ENCODE measurements at regions not wholly inside any gene's neighbourhood (a gene's known extent, or its start where the extent isn't known, plus 50 kb on each side); places are given as distances from the start of the nearest gene placed in this dataset.
"Not testable (repeated sequence)": the region's sequence is repeated elsewhere in the genome, so short reads cannot be mapped to it uniquely, and the experiment has no call there.

DNA sequence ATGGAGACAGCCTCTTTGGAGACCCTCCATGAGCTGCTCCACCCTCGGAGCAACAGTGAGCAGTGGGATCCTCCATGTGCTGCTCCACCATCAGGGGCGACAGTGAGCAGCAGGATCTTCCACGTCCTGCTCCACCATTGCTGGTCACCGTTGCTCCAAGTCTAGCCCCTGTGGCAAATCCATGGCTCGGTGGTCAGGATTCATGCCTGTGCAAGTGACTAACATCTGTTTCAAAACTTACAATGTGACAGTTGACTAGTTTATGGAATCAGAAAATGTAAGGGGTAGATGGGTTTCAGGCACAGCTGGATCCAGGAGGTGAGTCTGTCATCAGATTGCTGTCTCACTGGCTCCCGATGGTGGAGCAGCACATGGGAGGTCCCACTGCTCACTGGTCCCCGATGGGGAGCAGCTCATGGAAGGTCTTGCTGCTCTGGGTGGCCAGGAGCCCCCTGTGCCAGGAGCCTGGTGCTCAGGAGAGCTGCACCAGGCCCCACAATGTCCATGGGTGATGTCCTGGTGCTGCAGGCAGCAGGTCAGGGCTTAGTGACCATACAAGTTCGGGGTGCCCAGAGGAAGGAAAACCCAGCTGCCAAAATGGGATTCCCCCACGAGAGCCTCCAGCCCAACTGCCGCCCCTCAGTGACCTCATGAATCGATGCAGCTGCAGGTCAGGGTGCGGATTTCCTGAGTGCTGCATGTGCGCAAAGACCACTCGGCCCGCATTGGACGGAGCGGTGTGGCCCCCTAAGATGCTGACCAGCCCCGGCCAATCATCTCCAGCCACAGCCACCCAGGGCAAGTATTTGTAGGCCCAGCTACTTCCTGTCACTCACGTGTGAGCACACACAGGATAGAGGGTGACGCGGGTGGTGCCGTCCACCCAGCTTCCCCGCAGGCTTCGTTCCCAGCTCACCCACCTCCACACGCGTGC lies 116.5 kb upstream of the OTOS start:
- WGBS, 2 experiments (ENCODE audit: insufficient coverage in 2 of 2) = 91 to 95% methylated on average over 24 to 26 of the region's 26 CpGs
- Histone ChIP-seq H3K27ac (ENCODE audit: low read depth, low read length, severe bottlenecking) (no peak overlapping the region), H3K9me3 (ENCODE audit: control insufficient read depth, low read length) (no peaks in the 10 kb centered on the region), H3K36me3 (ENCODE audit: control insufficient read depth, insufficient read depth, low read length) (no peaks in the 10 kb centered on the region), H3K4me1 (ENCODE audit: control insufficient read depth, insufficient read depth, low read length, poor library complexity, severe bottlenecking) (peaks cover 7% of the 10 kb centered on the region), H3K4me3 (ENCODE audit: extremely low read depth, insufficient read depth, low read length, poor library complexity, severe bottlenecking) (no peak overlapping the region)

DNA sequence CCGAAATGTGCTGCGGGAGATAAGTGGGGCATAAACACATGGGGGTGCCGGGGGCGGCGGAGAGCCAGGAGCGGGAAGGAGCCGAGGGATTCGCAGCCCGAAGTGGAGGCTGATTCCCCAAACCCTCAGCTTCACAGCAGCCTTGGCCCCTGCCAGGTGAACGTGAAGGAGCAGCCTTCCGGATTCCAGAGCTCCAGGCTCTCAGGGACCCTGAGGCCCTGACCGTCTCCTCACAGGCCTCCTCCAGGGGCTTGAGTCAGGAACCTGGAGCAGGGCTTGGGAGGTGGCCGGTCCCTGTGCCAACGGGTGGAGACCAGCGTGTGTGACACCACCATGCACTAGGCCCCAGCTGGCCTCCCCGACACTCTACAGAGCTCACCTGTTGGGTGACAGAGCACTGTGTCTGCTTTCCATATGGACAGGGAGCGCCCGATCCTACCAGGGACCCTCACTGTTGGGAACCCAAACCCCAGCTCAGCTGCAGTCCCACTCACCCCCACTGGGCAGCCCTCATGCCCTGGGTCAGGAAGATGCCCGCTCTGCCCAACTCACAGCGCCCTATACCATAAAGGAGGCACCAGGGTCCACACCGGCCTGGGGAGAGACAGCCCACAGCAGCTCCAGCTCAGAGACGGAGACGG lies 117.6 kb upstream of the OTOS start:
- Histone ChIP-seq H3K36me3 (ENCODE audit: control insufficient read depth, insufficient read depth, low read length) (no peaks in the 10 kb centered on the region), H3K4me1 (ENCODE audit: control insufficient read depth, insufficient read depth, low read length, poor library complexity, severe bottlenecking) (peaks cover 5% of the 10 kb centered on the region), H3K9me3 (ENCODE audit: control insufficient read depth, low read length) (peaks cover 5% of the 10 kb centered on the region), H3K27ac (ENCODE audit: low read depth, low read length, severe bottlenecking) (no peak overlapping the region), H3K4me3 (ENCODE audit: extremely low read depth, insufficient read depth, low read length, poor library complexity, severe bottlenecking) (no peak overlapping the region)
- WGBS, 2 experiments (ENCODE audit: insufficient coverage in 2 of 2) = 90 to 98% methylated on average over 19 to 21 of the region's 23 CpGs

DNA sequence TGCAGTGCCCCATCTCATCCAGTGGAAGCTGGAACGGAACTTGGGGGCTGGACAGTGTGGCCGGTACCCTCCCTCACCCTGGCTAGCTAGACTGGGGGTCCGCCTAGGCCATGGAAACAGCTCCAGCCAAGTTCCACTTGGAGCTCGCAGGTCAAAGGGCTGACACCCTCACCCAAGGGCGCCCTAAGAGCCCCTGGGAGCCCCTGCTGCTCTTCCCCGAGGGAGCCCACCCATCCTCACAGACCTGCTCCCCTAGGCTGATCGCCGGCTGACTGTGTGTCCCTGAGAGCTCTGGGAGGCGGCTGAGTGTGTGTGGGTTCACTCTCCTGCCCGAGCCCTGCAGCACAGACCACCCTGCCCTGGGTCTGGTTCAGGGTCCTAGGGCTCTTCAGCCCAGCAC lies 118.2 kb upstream of the OTOS start:
- WGBS, 2 experiments (ENCODE audit: insufficient coverage in 2 of 2) = 88 to 96% methylated on average over 8 to 10 of the region's 10 CpGs
- H3K4me3 ChIP-seq (ENCODE audit: extremely low read depth, insufficient read depth, low read length, poor library complexity, severe bottlenecking) = no peak overlapping the region
- H3K36me3 ChIP-seq (ENCODE audit: control insufficient read depth, insufficient read depth, low read length) = no peaks in the 10 kb centered on the region
- peaks cover 5% of the 10 kb centered on the region for H3K9me3 ChIP-seq (ENCODE audit: control insufficient read depth, low read length)
- peaks cover 5% of the 10 kb centered on the region for H3K4me1 ChIP-seq (ENCODE audit: control insufficient read depth, insufficient read depth, low read length, poor library complexity, severe bottlenecking)
- H3K27ac ChIP-seq (ENCODE audit: low read depth, low read length, severe bottlenecking) = no peak overlapping the region

DNA sequence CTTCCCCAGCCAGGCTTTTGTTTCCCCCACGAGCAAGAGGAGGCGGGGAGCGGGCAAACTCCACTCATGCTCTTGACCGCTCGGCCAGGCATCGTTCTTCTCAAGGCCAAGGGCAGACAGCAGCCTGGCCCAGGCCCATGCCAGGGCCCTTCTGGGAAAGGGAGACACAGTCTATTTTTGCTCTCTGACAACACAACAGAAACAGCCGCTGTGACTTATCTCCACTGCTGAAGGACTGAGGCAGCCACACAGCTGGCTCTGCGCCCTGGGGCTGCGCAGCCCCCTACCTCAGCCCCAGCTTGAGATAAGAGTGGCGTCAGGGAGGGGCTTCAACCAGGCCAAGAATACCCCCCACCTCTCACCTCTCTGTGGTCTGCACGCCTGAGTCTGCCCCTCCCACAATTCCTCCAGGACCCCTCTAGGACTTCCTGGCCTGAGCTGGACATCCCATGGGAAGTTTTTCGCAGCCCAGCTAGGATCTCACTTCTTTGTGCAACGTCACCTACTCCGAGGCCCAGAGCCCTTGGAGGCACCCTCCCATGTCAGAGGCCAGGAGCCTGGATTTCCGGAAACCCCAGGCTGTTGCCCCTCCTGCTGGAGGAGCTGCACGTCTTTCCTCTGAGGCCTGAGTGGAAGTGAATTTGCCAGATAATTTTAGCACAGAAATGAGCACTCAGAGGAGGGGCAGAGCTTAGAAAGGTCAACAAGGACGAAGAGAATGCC lies 118.9 kb upstream of the OTOS start:
- WGBS, 2 experiments (ENCODE audit: insufficient coverage in 2 of 2) = 85 to 91% methylated on average over 14 to 17 of the region's 17 CpGs

DNA sequence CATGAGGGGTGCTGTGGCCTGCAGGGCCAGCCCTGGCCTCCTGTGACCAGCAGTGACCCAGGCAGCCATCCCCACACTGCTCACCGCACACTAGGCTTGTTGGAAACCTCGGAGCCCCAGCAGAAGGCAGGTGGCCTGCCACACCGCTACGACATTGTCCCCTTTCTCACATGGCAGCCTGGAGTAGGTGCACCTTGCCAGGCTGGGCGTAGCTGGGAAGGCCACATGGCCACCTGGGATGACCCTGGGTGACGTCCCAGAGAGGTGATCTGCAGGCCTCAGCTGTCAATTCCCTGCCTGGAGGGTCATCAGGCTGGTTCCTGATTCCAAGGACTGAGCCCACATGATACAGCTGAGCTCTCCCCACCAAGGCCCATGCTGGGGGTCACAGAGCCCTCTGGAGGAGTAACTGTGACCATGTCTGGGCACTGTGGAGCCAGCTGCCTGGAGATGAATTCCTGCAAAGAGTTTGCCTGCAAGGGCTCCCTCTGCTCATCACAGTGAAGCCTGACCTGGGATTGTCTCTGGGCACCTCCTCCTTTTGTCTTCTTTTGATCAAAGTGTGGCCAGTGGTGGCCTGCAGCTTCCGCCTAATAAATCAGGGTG lies 119.6 kb upstream of the OTOS start:
- Histone ChIP-seq H3K4me3 (ENCODE audit: extremely low read depth, insufficient read depth, low read length, poor library complexity, severe bottlenecking) (no peak overlapping the region), H3K4me1 (ENCODE audit: control insufficient read depth, insufficient read depth, low read length, poor library complexity, severe bottlenecking) (peaks cover 5% of the 10 kb centered on the region), H3K9me3 (ENCODE audit: control insufficient read depth, low read length) (peaks cover 5% of the 10 kb centered on the region), H3K36me3 (ENCODE audit: control insufficient read depth, insufficient read depth, low read length) (no peaks in the 10 kb centered on the region), H3K27ac (ENCODE audit: low read depth, low read length, severe bottlenecking) (no peak overlapping the region)
- WGBS, 2 experiments (ENCODE audit: insufficient coverage in 2 of 2) = 78 to 82% methylated on average over 7 of the region's 7 CpGs

More for the DNA sequence above, 118.9 kb upstream of the OTOS start:
- Histone ChIP-seq H3K27ac (ENCODE audit: low read depth, low read length, severe bottlenecking) (no peak overlapping the region), H3K4me3 (ENCODE audit: extremely low read depth, insufficient read depth, low read length, poor library complexity, severe bottlenecking) (no peak overlapping the region), H3K36me3 (ENCODE audit: control insufficient read depth, insufficient read depth, low read length) (no peaks in the 10 kb centered on the region), H3K4me1 (ENCODE audit: control insufficient read depth, insufficient read depth, low read length, poor library complexity, severe bottlenecking) (peaks cover 5% of the 10 kb centered on the region), H3K9me3 (ENCODE audit: control insufficient read depth, low read length) (peaks cover 5% of the 10 kb centered on the region)

DNA sequence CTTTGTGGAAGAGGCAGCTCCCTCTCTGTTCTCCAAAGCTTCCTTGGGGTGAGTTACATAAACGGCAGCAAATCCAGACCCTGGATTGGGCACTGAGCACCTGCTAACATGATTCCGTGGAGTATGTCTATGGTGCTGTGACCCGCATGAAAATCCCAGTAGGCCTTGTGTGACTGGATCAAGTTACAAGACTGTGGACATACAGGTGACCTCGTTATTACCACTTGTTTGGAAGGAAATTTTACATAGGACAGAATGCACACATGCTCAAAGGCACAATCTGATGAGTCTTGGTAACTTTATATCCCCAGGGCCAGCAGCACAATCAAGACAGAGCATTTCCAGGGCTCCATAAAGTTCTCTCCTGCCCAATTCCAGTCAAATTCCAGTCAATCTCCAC lies 120.2 kb upstream of the OTOS start:
- Histone ChIP-seq H3K36me3 (ENCODE audit: control insufficient read depth, insufficient read depth, low read length) (no peaks in the 10 kb centered on the region), H3K4me3 (ENCODE audit: extremely low read depth, insufficient read depth, low read length, poor library complexity, severe bottlenecking) (no peak overlapping the region), H3K27ac (ENCODE audit: low read depth, low read length, severe bottlenecking) (no peak overlapping the region), H3K9me3 (ENCODE audit: control insufficient read depth, low read length) (peaks cover 5% of the 10 kb centered on the region), H3K4me1 (ENCODE audit: control insufficient read depth, insufficient read depth, low read length, poor library complexity, severe bottlenecking) (peaks cover 4% of the 10 kb centered on the region)
- 82 to 96% methylated on average over 3 to 4 of the region's 4 CpGs for WGBS, 2 experiments (ENCODE audit: insufficient coverage in 2 of 2)

DNA sequence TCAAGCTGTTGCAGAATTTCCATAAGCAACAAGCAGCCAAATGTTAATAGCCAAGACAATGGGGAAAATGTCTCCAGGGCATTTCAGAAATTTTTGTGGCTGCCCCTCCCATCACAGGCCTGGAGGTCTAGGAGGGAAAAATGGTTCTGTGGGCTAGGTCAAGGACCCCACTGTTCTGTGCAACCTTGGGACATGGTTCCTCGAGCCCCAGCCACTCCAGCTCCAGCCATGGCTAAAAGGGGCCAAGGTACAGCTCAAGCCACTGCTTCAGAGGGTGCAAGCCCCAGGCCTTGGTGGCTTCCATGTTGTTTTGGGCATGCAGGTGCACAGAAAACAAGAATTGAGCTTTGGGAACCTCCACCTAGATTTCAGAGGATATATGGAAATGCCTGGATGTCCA lies 122.1 kb upstream of the OTOS start:
- H3K4me3 ChIP-seq (ENCODE audit: extremely low read depth, insufficient read depth, low read length, poor library complexity, severe bottlenecking); H3K9me3 ChIP-seq (ENCODE audit: control insufficient read depth, low read length); H3K4me1 ChIP-seq (ENCODE audit: control insufficient read depth, insufficient read depth, low read length, poor library complexity, severe bottlenecking); H3K27ac ChIP-seq (ENCODE audit: low read depth, low read length, severe bottlenecking); H3K36me3 ChIP-seq (ENCODE audit: control insufficient read depth, insufficient read depth, low read length): not testable (repeated sequence)
- WGBS, 2 experiments (ENCODE audit: insufficient coverage in 2 of 2) = 40 to 54% methylated on average over 1 of the region's 1 CpG

DNA sequence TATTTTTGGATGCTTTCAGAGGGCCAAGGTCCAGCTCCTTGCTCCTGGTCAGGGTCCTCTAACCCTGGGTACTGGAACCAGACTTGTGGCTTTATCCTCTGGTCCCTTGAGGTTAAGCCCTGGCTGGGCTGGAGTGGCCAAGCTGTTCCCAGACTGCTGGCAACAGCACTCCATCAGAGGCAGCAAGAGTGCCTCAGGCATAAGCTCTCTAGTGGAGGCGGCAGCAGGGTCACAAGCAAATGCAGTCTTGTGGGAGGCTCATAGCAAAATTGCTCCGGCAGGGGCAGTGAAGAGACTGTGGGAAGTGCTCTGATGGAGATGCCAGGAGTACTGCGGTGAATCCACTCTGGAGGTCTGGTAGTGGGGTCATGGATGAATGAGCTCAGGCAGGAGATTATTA lies 128.9 kb upstream of the OTOS start:
- H3K4me1 ChIP-seq (ENCODE audit: control insufficient read depth, insufficient read depth, low read length, poor library complexity, severe bottlenecking) = no peaks in the 10 kb centered on the region
- no peak overlapping the region for H3K27ac ChIP-seq (ENCODE audit: low read depth, low read length, severe bottlenecking)
- H3K4me3 ChIP-seq (ENCODE audit: extremely low read depth, insufficient read depth, low read length, poor library complexity, severe bottlenecking) = no peak overlapping the region
- no peaks in the 10 kb centered on the region for H3K36me3 ChIP-seq (ENCODE audit: control insufficient read depth, insufficient read depth, low read length)
- H3K9me3 ChIP-seq (ENCODE audit: control insufficient read depth, low read length) = peaks cover 4% of the 10 kb centered on the region
- WGBS, 2 experiments (ENCODE audit: insufficient coverage in 2 of 2) = 89 to 100% methylated on average over 3 of the region's 3 CpGs

DNA sequence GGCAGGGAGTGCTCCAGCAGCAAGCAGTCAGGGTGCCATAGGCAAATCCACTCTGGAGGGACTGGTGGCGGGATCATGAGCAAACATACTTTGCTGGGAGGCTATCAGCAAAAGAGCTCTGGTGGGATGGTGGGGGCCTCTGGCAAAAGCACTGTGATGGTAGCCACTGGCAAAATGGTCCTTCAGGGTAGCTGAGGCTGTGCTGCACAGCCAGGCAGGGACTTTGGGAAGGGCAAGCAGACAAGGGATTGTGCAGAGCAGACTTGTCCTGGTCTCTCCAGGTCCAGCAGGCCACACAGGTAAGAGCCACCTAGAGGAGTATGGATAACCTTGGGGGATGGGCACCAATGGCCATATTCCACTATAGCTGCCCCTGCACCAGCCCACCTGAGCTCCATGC lies 129.4 kb upstream of the OTOS start:
- 91 to 100% methylated on average over 1 of the region's 1 CpG for WGBS, 2 experiments (ENCODE audit: insufficient coverage in 2 of 2)
- H3K4me3 ChIP-seq (ENCODE audit: extremely low read depth, insufficient read depth, low read length, poor library complexity, severe bottlenecking) = no peak overlapping the region
- no peak overlapping the region for H3K27ac ChIP-seq (ENCODE audit: low read depth, low read length, severe bottlenecking)
- H3K4me1 ChIP-seq (ENCODE audit: control insufficient read depth, insufficient read depth, low read length, poor library complexity, severe bottlenecking) = no peaks in the 10 kb centered on the region
- no peaks in the 10 kb centered on the region for H3K36me3 ChIP-seq (ENCODE audit: control insufficient read depth, insufficient read depth, low read length)
- peaks cover 4% of the 10 kb centered on the region for H3K9me3 ChIP-seq (ENCODE audit: control insufficient read depth, low read length)

DNA sequence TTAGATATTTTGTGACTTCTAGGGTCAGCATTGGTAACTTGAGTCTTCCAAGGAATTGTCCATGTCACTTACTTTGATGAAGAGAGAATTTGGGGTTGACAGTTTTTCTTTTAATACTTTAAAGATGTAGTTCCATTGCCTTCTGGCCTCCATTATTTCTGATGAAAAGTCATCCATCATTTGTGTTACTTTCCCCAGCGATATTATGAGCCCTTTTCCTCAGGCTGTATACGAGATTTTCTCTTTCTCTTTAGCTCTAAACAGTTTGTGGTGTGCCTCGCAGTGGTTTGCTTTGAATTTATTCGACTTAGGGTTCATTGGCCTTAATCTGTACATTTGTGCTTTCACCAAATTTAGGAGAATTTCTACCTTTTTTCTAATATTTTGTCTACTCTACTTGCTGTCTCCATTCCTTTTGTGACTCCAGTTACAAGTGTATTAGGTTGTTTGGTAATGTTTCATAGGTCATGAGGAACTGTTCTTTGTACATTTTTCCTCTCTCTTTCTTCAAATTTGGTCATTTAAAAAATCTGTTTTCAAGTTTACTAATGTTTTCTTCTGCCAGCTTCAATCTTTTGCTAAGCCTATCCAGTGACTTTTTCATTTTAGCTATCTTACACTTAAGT lies 131.4 kb upstream of the OTOS start:
- Histone ChIP-seq H3K4me3 (ENCODE audit: extremely low read depth, insufficient read depth, low read length, poor library complexity, severe bottlenecking) (no peak overlapping the region), H3K4me1 (ENCODE audit: control insufficient read depth, insufficient read depth, low read length, poor library complexity, severe bottlenecking) (no peaks in the 10 kb centered on the region), H3K27ac (ENCODE audit: low read depth, low read length, severe bottlenecking) (no peak overlapping the region), H3K36me3 (ENCODE audit: control insufficient read depth, insufficient read depth, low read length) (no peaks in the 10 kb centered on the region), H3K9me3 (ENCODE audit: control insufficient read depth, low read length) (peaks cover 4% of the 10 kb centered on the region)
- WGBS, 2 experiments (ENCODE audit: insufficient coverage in 2 of 2) = 58 to 76% methylated on average over 2 of the region's 4 CpGs
